ENCODE measurements at regions not wholly inside any gene's neighbourhood (a gene's known extent, or its start where the extent isn't known, plus 50 kb on each side); places are given as distances from the start of the nearest gene placed in this dataset.
"Not testable (repeated sequence)": the region's sequence is repeated elsewhere in the genome, so short reads cannot be mapped to it uniquely, and the experiment has no call there.

DNA sequence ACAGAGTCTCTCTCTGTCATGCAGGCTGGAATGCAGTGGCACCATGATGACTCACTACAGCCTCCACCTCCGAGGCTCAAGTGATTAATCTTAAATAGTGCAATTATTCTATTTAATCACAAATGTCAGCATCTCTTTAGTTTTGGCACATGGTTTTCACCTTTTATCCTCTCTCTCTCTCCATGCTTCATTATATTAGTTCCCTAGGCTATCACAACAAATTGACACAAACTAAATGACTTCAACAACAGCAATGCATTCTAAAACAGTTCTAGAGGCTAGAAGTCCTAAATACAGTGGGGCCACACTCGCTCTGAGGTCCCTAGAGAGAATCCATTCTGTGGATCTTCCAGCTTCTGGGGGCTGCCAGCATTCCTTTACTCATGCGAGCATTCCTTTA, 178.2 kb upstream of the ZNG1F start:
- H3K4me3 ChIP-seq (ENCODE audit: low read depth, low read length); H3K27me3 ChIP-seq (ENCODE audit: insufficient read depth, low read length); H2BK120ac ChIP-seq (ENCODE audit: insufficient read depth, low read length, poor library complexity); H3K14ac ChIP-seq (ENCODE audit: low read length); H3K9me3 ChIP-seq (ENCODE audit: insufficient read depth, low read depth, low read length); H3K4me1 ChIP-seq (ENCODE audit: control insufficient read depth in 1 of 2, insufficient read depth in 2 of 2, low read length in 2 of 2); H3K18ac ChIP-seq (ENCODE audit: low read length); H3K4me2 ChIP-seq (ENCODE audit: low read length); H2AK5ac ChIP-seq (ENCODE audit: low read length); H4K91ac ChIP-seq (ENCODE audit: low read depth, low read length); H3K27ac ChIP-seq (ENCODE audit: low read depth, low read length); H3K36me3 ChIP-seq (ENCODE audit: control insufficient read depth in 1 of 2, insufficient read depth in 2 of 2, low read length in 2 of 2); H2BK12ac ChIP-seq (ENCODE audit: low read length); H3K4ac ChIP-seq (ENCODE audit: low read depth, low read length); H2BK5ac ChIP-seq (ENCODE audit: low read depth, low read length, poor library complexity); H4K12ac ChIP-seq (ENCODE audit: low read depth, low read length); H3K79me1 ChIP-seq (ENCODE audit: low read length); DNase-seq; H3K9ac ChIP-seq (ENCODE audit: low read length); H3K79me2 ChIP-seq (ENCODE audit: control insufficient read depth, insufficient read depth, low read length, poor library complexity); H3K23ac ChIP-seq (ENCODE audit: low read length); H2AFZ ChIP-seq (ENCODE audit: insufficient read depth, low read length, poor library complexity); H4K8ac ChIP-seq (ENCODE audit: low read depth, low read length): not testable (repeated sequence)
- no CpG with 5 or more reads among the region's 3 CpGs for WGBS (ENCODE audit: extremely low coverage, insufficient coverage, insufficient read length)

DNA sequence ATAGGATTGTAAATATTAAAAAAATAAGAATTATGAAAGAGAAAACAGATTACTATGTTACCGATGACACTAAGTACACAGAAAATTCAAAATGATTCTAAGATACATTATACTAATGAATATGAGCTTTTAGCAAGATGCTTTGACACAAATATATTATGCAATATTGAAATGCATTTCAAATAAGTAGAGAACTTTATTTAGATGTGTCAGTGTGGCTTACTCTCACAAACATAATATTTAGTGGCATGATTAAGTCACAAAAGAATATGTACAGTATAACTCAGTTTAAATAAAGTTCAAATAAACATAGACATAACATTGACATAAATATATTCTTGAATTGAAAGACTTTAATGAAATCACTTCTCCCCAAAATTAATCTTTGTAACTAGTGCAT, 172.7 kb upstream of the ZNG1F start:
- H3K14ac ChIP-seq (ENCODE audit: low read length); H4K91ac ChIP-seq (ENCODE audit: low read depth, low read length); H3K79me2 ChIP-seq (ENCODE audit: control insufficient read depth, insufficient read depth, low read length, poor library complexity); H2AFZ ChIP-seq (ENCODE audit: insufficient read depth, low read length, poor library complexity); H3K4ac ChIP-seq (ENCODE audit: low read depth, low read length); H3K9ac ChIP-seq (ENCODE audit: low read length); H3K4me3 ChIP-seq (ENCODE audit: low read depth, low read length); H3K27me3 ChIP-seq (ENCODE audit: insufficient read depth, low read length); H4K8ac ChIP-seq (ENCODE audit: low read depth, low read length); H3K79me1 ChIP-seq (ENCODE audit: low read length); DNase-seq; H3K36me3 ChIP-seq (ENCODE audit: control insufficient read depth in 1 of 2, insufficient read depth in 2 of 2, low read length in 2 of 2); H3K27ac ChIP-seq (ENCODE audit: low read depth, low read length); H3K4me1 ChIP-seq (ENCODE audit: control insufficient read depth in 1 of 2, insufficient read depth in 2 of 2, low read length in 2 of 2); H4K12ac ChIP-seq (ENCODE audit: low read depth, low read length); H2BK120ac ChIP-seq (ENCODE audit: insufficient read depth, low read length, poor library complexity); H3K23ac ChIP-seq (ENCODE audit: low read length); H3K9me3 ChIP-seq (ENCODE audit: insufficient read depth, low read depth, low read length); H3K4me2 ChIP-seq (ENCODE audit: low read length); H3K18ac ChIP-seq (ENCODE audit: low read length); H2AK5ac ChIP-seq (ENCODE audit: low read length); H2BK12ac ChIP-seq (ENCODE audit: low read length); H2BK5ac ChIP-seq (ENCODE audit: low read depth, low read length, poor library complexity): not testable (repeated sequence)
- no CpG with 5 or more reads among the region's 1 CpG for WGBS (ENCODE audit: extremely low coverage, insufficient coverage, insufficient read length)

DNA sequence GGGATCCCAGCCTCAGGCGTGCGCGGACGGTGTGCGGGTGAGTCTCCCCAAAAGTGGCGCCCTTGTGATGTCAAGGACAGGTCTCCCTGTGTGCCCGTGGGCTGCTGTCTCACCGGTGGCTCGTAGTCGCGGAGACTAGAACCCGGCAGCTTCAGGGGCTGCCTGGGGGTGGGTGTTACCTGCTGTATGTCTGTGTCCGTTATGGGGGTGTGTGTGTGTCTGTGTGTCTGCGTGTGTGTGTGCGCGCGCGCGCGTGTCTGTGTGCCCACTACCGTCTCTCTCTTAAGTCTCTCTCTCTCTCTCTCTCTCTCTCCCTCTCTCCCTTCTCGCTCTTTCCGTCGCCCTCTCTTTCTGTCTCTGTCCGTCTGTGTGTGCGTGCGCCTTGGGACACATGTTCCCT, 170.0 kb upstream of the ZNG1F start:
- not testable (repeated sequence) for H3K4ac ChIP-seq (ENCODE audit: low read depth, low read length); H2AK5ac ChIP-seq (ENCODE audit: low read length); H4K12ac ChIP-seq (ENCODE audit: low read depth, low read length); H2BK5ac ChIP-seq (ENCODE audit: low read depth, low read length, poor library complexity); H3K9me3 ChIP-seq (ENCODE audit: insufficient read depth, low read depth, low read length); H2BK120ac ChIP-seq (ENCODE audit: insufficient read depth, low read length, poor library complexity); H3K79me1 ChIP-seq (ENCODE audit: low read length); H3K9ac ChIP-seq (ENCODE audit: low read length); H3K27ac ChIP-seq (ENCODE audit: low read depth, low read length); H3K18ac ChIP-seq (ENCODE audit: low read length); H3K36me3 ChIP-seq (ENCODE audit: control insufficient read depth in 1 of 2, insufficient read depth in 2 of 2, low read length in 2 of 2); H3K23ac ChIP-seq (ENCODE audit: low read length); H2BK12ac ChIP-seq (ENCODE audit: low read length); H3K4me1 ChIP-seq (ENCODE audit: control insufficient read depth in 1 of 2, insufficient read depth in 2 of 2, low read length in 2 of 2); H3K79me2 ChIP-seq (ENCODE audit: control insufficient read depth, insufficient read depth, low read length, poor library complexity); H3K27me3 ChIP-seq (ENCODE audit: insufficient read depth, low read length)
- DNase-seq, result peak in 1 of 2 donors; percentile 15
- peak overlapping the region; percentile 8 for H4K91ac ChIP-seq (ENCODE audit: low read depth, low read length)
- H3K4me2 ChIP-seq (ENCODE audit: low read length), result peak overlapping the region; percentile 80
- WGBS (ENCODE audit: extremely low coverage, insufficient coverage, insufficient read length), result no CpG with 5 or more reads among the region's 27 CpGs
- peak overlapping the region; percentile 5 for H3K14ac ChIP-seq (ENCODE audit: low read length)
- peak overlapping the region; percentile 32 for H4K8ac ChIP-seq (ENCODE audit: low read depth, low read length)
- peak overlapping the region; percentile 79 for H3K4me3 ChIP-seq (ENCODE audit: low read depth, low read length)
- H2AFZ ChIP-seq (ENCODE audit: insufficient read depth, low read length, poor library complexity), result peak overlapping the region; percentile 10

GRCh38 chr9:41358682-41359081, 169.6 kb upstream of the ZNG1F start:
- not testable (repeated sequence) for H3K4ac ChIP-seq (ENCODE audit: low read depth, low read length); H3K9ac ChIP-seq (ENCODE audit: low read length); H3K27ac ChIP-seq (ENCODE audit: low read depth, low read length); H3K23ac ChIP-seq (ENCODE audit: low read length); H2AFZ ChIP-seq (ENCODE audit: insufficient read depth, low read length, poor library complexity); H2BK120ac ChIP-seq (ENCODE audit: insufficient read depth, low read length, poor library complexity); H4K12ac ChIP-seq (ENCODE audit: low read depth, low read length); H3K27me3 ChIP-seq (ENCODE audit: insufficient read depth, low read length); H3K36me3 ChIP-seq (ENCODE audit: control insufficient read depth in 1 of 2, insufficient read depth in 2 of 2, low read length in 2 of 2); H3K4me1 ChIP-seq (ENCODE audit: control insufficient read depth in 1 of 2, insufficient read depth in 2 of 2, low read length in 2 of 2); H3K79me2 ChIP-seq (ENCODE audit: control insufficient read depth, insufficient read depth, low read length, poor library complexity); H2AK5ac ChIP-seq (ENCODE audit: low read length); H3K14ac ChIP-seq (ENCODE audit: low read length); H2BK5ac ChIP-seq (ENCODE audit: low read depth, low read length, poor library complexity); H3K9me3 ChIP-seq (ENCODE audit: insufficient read depth, low read depth, low read length); H3K4me3 ChIP-seq (ENCODE audit: low read depth, low read length); H3K79me1 ChIP-seq (ENCODE audit: low read length); H4K91ac ChIP-seq (ENCODE audit: low read depth, low read length); H3K18ac ChIP-seq (ENCODE audit: low read length); H2BK12ac ChIP-seq (ENCODE audit: low read length)
- DNase-seq, result peak; percentile 46 to 70
- peak overlapping the region; percentile 88 for H4K8ac ChIP-seq (ENCODE audit: low read depth, low read length)
- peak overlapping the region; percentile 44 for H3K4me2 ChIP-seq (ENCODE audit: low read length)
- no CpG with 5 or more reads among the region's 40 CpGs for WGBS (ENCODE audit: extremely low coverage, insufficient coverage, insufficient read length)

Measured in trophoblast cell (in vitro differentiated cells and primary cell).